Neural crest cell (in vitro differentiated cells): ENCODE measurements at regions not wholly inside any gene's neighbourhood (a gene's known extent, or its start where the extent isn't known, plus 50 kb on each side); places are given as distances from the start of the nearest gene placed in this dataset.

Experiments
- DNase-seq: peaks from one replicate; pipeline ENCODE4 v3.0.0; 2021; ENCODE audit warnings: low read depth, mixed read lengths, low spot score
- H3K27ac Mint-ChIP-seq: one replicate; pipeline ENCODE4 v1.8.0; 2021; ENCODE audit warnings: mild to moderate bottlenecking, mixed read lengths; ENCODE audit not compliant: unreplicated experiment
- H3K27me3 Mint-ChIP-seq: 2 replicates; pipeline ENCODE4 v1.8.0; 2021; ENCODE audit warnings: low read depth, mild to moderate bottlenecking, mixed read lengths
- H3K36me3 Mint-ChIP-seq: 2 replicates; pipeline ENCODE4 v1.8.0; 2021; ENCODE audit warnings: low read depth, mild to moderate bottlenecking, mixed read lengths
- H3K4me1 Mint-ChIP-seq: 2 replicates; pipeline ENCODE4 v1.8.0; 2021; ENCODE audit warnings: mixed read lengths
- H3K4me3 Mint-ChIP-seq: one replicate; pipeline ENCODE4 v1.8.0; 2021; ENCODE audit warnings: mild to moderate bottlenecking, mixed read lengths
- H3K9me3 Mint-ChIP-seq: 2 replicates; pipeline ENCODE4 v1.8.0; 2021; ENCODE audit warnings: mixed read lengths
- TF ChIP-seq, protein P1 (sequence below): fragments of 200-600 bp; sonication (generic); conservative IDR thresholded peaks from 2 replicates; pipeline ENCODE4 v1.5.0; 2021; ENCODE audit warnings: antibody characterized with exemption, mild to moderate bottlenecking

DNA sequence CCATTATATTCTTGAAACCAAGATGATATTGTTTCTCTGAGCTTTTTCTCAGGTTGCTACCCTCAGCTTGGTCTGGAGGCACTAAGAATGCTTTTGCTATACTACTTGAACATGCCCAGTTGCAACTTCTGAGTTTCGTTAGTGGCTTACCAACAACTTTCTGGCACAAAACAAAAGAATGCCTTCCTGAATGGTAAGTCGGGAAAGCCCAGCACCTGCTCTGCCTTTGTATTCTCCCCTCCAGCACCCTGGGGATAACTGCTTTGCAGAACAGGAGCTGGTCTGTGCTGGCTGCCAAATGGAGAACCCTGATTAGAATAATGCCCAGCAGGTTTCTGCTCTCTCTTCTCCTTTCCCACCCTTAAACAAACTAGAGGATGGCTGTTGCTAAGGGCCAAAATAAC lies 149.3 kb downstream of the TGFB2 start:
- H3K27ac Mint-ChIP-seq, result no peak overlapping the region
- no peaks in the 10 kb centered on the region for H3K27me3 Mint-ChIP-seq
- H3K4me1 Mint-ChIP-seq, result peaks cover 18% of the 10 kb centered on the region
- H3K36me3 Mint-ChIP-seq, result no peaks in the 10 kb centered on the region
- H3K4me3 Mint-ChIP-seq, result no peak overlapping the region
- H3K9me3 Mint-ChIP-seq, result peaks cover 4% of the 10 kb centered on the region
- no peak for DNase-seq
- TF ChIP-seq, protein P1, sequence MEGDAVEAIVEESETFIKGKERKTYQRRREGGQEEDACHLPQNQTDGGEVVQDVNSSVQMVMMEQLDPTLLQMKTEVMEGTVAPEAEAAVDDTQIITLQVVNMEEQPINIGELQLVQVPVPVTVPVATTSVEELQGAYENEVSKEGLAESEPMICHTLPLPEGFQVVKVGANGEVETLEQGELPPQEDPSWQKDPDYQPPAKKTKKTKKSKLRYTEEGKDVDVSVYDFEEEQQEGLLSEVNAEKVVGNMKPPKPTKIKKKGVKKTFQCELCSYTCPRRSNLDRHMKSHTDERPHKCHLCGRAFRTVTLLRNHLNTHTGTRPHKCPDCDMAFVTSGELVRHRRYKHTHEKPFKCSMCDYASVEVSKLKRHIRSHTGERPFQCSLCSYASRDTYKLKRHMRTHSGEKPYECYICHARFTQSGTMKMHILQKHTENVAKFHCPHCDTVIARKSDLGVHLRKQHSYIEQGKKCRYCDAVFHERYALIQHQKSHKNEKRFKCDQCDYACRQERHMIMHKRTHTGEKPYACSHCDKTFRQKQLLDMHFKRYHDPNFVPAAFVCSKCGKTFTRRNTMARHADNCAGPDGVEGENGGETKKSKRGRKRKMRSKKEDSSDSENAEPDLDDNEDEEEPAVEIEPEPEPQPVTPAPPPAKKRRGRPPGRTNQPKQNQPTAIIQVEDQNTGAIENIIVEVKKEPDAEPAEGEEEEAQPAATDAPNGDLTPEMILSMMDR, result no peak

DNA sequence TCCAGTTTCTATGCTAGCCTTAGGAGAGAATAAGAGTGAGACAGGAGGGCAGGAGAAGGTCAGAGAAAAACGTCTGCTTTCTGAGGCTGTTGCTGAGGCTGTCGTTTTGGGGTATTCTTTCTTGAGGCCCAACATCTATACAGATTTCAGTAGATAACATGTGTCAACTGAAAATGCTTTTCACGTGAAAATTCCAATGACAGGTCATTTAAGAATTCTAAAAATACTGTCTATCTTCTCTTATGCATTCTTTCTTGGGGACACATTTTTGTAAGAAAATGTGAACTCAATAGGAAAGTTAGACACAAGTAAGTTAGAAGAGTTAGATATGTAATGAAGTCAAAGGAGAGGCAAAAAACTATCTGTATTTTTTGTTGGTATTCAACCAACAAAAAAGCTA lies 150.8 kb downstream of the TGFB2 start:
- H3K27ac Mint-ChIP-seq, result no peak overlapping the region
- TF ChIP-seq, protein P1, result no peak
- H3K4me3 Mint-ChIP-seq, result no peak overlapping the region
- peaks cover 4% of the 10 kb centered on the region for H3K9me3 Mint-ChIP-seq
- no peaks in the 10 kb centered on the region for H3K27me3 Mint-ChIP-seq
- peaks cover 18% of the 10 kb centered on the region for H3K4me1 Mint-ChIP-seq
- no peaks in the 10 kb centered on the region for H3K36me3 Mint-ChIP-seq
- DNase-seq, result no peak

DNA sequence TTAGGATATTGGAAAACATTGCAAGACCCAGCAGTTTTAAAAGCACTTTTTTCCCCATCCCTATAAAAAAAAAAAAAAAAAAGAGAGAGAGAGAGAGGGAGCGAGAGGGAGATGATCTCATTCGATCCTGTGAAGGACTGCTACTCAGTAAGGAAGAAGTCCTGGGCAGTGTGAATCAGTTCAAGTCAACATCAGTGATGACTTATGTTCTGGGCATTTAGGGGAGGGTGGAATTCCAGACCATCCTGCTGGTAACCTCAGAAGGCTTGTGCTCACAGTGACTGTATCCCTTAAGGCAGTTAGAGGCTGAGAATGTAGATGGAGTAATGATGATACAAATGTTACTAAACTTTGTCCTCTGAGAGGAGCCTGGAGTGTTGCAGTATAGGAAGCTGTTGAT lies 151.4 kb downstream of the TGFB2 start:
- Mint-ChIP-seq H3K4me1 (peaks cover 18% of the 10 kb centered on the region), H3K4me3 (no peak overlapping the region), H3K27ac (no peak overlapping the region)

DNA sequence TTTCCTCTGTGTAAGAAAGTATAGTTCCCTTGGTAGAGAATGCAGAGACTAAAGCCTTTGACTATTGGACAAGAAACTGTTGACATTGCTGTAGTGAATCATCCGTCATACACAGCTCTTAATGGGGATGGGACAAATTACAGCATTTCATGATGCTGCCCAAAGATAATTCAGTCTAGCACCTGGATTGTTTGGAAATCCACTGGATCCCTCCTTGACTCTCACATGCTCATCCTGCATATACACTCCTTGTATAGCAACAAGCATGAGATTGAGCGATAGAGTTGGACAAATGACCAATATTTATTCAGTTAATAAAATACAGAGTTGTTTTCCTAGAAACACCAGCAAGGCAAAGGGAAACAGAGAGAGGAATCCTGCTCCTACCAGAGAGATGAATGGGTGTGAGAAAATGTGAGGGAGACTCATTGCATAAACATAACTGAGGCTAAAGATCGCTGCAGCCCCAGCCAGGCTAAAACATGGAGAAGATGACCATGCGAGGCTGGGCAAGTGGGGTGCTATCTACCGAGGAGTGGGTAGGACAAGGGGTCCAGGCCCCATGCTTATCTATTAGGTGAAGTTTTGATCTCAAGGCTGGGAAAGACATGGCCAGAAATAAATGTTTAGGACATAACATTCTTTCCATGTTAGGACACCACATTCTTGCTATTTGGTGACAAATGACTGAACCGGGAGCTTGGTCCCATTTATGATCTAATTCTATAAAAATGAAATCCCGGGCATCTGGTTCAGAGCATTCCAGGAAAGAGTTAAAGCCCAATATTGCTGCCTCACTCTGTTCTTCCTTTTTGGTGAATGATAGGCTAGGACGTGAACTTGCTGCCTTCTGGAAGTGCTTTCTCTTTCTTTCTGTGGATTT lies 153.2 kb downstream of the TGFB2 start:
- Mint-ChIP-seq H3K27ac (no peak overlapping the region), H3K4me3 (no peak overlapping the region), H3K9me3 (no peaks in the 10 kb centered on the region), H3K4me1 (peaks cover 18% of the 10 kb centered on the region), H3K36me3 (no peaks in the 10 kb centered on the region), H3K27me3 (no peaks in the 10 kb centered on the region)
- DNase-seq, result no peak
- TF ChIP-seq, protein P1, result no peak

More for the DNA sequence above, 151.4 kb downstream of the TGFB2 start:
- DNase-seq, result no peak
- Mint-ChIP-seq H3K36me3 (no peaks in the 10 kb centered on the region), H3K27me3 (no peaks in the 10 kb centered on the region), H3K9me3 (peaks cover 4% of the 10 kb centered on the region)
- TF ChIP-seq, protein P1, result no peak

DNA sequence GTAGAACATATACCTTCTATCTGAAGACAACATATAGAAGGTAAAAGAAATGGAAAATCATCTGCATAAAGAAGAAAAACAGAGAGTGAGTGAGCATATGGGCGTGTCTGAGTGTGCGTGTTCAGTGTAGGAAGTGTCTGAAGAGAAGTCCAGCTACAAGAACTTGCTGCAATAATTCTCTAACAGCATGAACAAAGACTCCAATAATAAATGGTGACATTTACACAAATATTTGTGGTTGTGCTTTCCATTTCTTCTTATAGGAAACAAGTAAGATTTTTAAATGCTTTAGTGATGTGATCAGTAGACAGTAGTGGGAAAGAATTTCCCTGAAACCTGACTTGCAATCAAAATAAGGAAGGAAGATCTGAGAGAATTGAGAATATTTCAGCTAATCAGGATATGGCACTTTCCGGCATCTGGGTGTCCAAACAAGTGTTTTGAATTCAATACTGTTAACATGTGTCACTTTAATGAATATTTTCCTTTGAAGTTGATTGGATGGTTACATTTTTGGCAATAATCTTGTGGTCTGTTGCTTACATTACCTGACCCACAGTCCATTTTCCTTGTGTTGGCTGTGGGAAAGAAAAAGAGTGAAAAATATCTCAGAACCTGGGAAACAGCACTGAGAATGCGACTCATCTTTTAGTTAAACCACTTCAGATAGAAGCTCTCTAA lies 154.0 kb downstream of the TGFB2 start:
- H3K4me1 Mint-ChIP-seq, result peaks cover 12% of the 10 kb centered on the region
- peaks cover 4% of the 10 kb centered on the region for H3K9me3 Mint-ChIP-seq
- DNase-seq, result no peak
- no peak overlapping the region for H3K27ac Mint-ChIP-seq
- H3K4me3 Mint-ChIP-seq, result no peak overlapping the region
- TF ChIP-seq, protein P1, result no peak
- no peaks in the 10 kb centered on the region for H3K27me3 Mint-ChIP-seq
- peaks cover 3% of the 10 kb centered on the region for H3K36me3 Mint-ChIP-seq
